PC-9 (cell line): ENCODE measurements at regions not wholly inside any gene's neighbourhood (a gene's known extent, or its start where the extent isn't known, plus 50 kb on each side); places are given as distances from the start of the nearest gene placed in this dataset.

ENCODE experiments used
- BruUV-seq: library from RNA; stranded (reverse); fragments of 400-500 nt; replicated peaks from 2 replicates; lab custom pipeline; 2021; lab: Mats Ljungman, UMichigan
- CTCF ChIA-PET: fragments of 300-600 bp; sonication (Branson Sonifier 250); formaldehyde crosslinking; loops from one replicate; lab custom pipeline; 2022; ENCODE audit warnings: antibody characterized with exemption; lab: Charles Lee
- POLR2A ChIA-PET: fragments of 300-600 bp; sonication (Branson Sonifier 250); formaldehyde crosslinking; loops from one replicate; lab custom pipeline; 2022; ENCODE audit warnings: antibody characterized with exemption; ENCODE audit not compliant: unreplicated experiment; lab: Charles Lee
- DNase-seq, 2 experiments: peaks; one replicate each; pipeline versions ENCODE4 v3.0.0 to v3.0.0-alpha.2; 2015 to 2022; ENCODE audit warnings: mixed read lengths in 1 of 2
- H2AFZ ChIP-seq: fragments of 200-600 bp; sonication (generic); 2 replicates; pipeline ENCODE4 v1.8.1; 2017; ENCODE audit warnings: antibody characterized with exemption
- H3F3A ChIP-seq: fragments of 200-600 bp; sonication (generic); 2 replicates; pipeline ENCODE4 v1.8.1; 2017; ENCODE audit warnings: antibody characterized with exemption, mild to moderate bottlenecking, low read depth; ENCODE audit not compliant: insufficient read depth
- H3K27ac ChIP-seq: fragments of 200-600 bp; sonication (generic); 2 replicates; pipeline ENCODE4 v1.6.1; 2016; ENCODE audit warnings: mixed run types
- H3K27me3 ChIP-seq: fragments of 200-600 bp; sonication (generic); 2 replicates; pipeline ENCODE4 v1.6.1; 2016; ENCODE audit warnings: low read depth, mixed run types; ENCODE audit not compliant: insufficient read depth
- H3K36me3 ChIP-seq: fragments of 200-600 bp; sonication (generic); 2 replicates; pipeline ENCODE4 v1.6.1; 2016; ENCODE audit warnings: low read depth, mixed run types
- H3K4me1 ChIP-seq: fragments of 200-600 bp; sonication (generic); replicated peaks from 2 replicates; pipeline ENCODE4 v1.6.1; 2016; ENCODE audit warnings: mixed run types; ENCODE audit not compliant: insufficient read depth
- H3K4me2 ChIP-seq: fragments of 200-600 bp; sonication (generic); 2 replicates; pipeline ENCODE4 v1.6.1; 2017; ENCODE audit warnings: mixed run types
- H3K4me3 ChIP-seq: fragments of 200-600 bp; sonication (generic); 2 replicates; pipeline ENCODE4 v1.6.1; 2016; ENCODE audit warnings: mixed run types
- H3K79me2 ChIP-seq: fragments of 200-600 bp; sonication (generic); 2 replicates; pipeline ENCODE4 v1.6.1; 2017; ENCODE audit warnings: low read depth, mixed run types
- H3K9me2 ChIP-seq: fragments of 200-600 bp; sonication (generic); 2 replicates; pipeline ENCODE4 v1.8.1; 2017; ENCODE audit warnings: mild to moderate bottlenecking; ENCODE audit not compliant: insufficient read depth
- H3K9me3 ChIP-seq: fragments of 200-600 bp; sonication (generic); 2 replicates; pipeline ENCODE4 v1.8.1; 2016; ENCODE audit warnings: low read depth; ENCODE audit not compliant: insufficient read depth
- H4K20me1 ChIP-seq: fragments of 200-600 bp; sonication (generic); 2 replicates; pipeline ENCODE4 v1.8.1; 2017; ENCODE audit not compliant: insufficient read depth
- CTCF ChIP-seq: fragments of 200-600 bp; sonication (generic); conservative IDR thresholded peaks from 2 replicates; pipeline ENCODE4 v1.6.1; 2017; ENCODE audit warnings: mixed run types, antibody characterized with exemption, mild to moderate bottlenecking, moderate library complexity
- EZH2 ChIP-seq: fragments of 200-600 bp; sonication (generic); IDR thresholded peaks from 2 replicates; pipeline ENCODE4 v1.8.0; 2017; ENCODE audit warnings: antibody characterized with exemption, low read depth
- intact Hi-C: fragments of 100-400 bp; cut with micrococcal nuclease; formaldehyde crosslinking; loops from one replicate; pipeline ENCODE4 v1.10.0; 2022; ENCODE audit not compliant: unreplicated experiment

- no peak overlapping the region for H3K27ac ChIP-seq
- H2AFZ ChIP-seq: no peak overlapping the region
- peaks cover 21% of the 10 kb centered on the region for H3K4me1 ChIP-seq
- CTCF ChIA-PET: no interaction called here
- peaks cover 15% of the 10 kb centered on the region for H3F3A ChIP-seq
- H3K9me3 ChIP-seq: no peaks in the 10 kb centered on the region
- no peak overlapping the region for H3K4me3 ChIP-seq
- POLR2A ChIA-PET: no interaction called here
- no peak for DNase-seq
- no peak overlapping the region for H3K4me2 ChIP-seq
- no peaks in the 10 kb centered on the region for H3K79me2 ChIP-seq
- H3K36me3 ChIP-seq: no peaks in the 10 kb centered on the region
- BruUV-seq: no TSS peak
- no peaks in the 10 kb centered on the region for H3K9me2 ChIP-seq
- TF ChIP-seq EZH2: no peak
- no peak for TF ChIP-seq CTCF
- intact Hi-C loops: no loop called here
- no peaks in the 10 kb centered on the region for H3K27me3 ChIP-seq
- H4K20me1 ChIP-seq: no peaks in the 10 kb centered on the region
Measured at GRCh38 chr18:49651033-49651432, 89.2 kb downstream of the LIPG start.

GRCh38 chr18:49650426-49650891, 88.6 kb downstream of the LIPG start:
- Histone ChIP-seq H3K36me3 (no peaks in the 10 kb centered on the region), H3K4me2 (no peak overlapping the region), H3K27me3 (no peaks in the 10 kb centered on the region), H3K9me2 (no peaks in the 10 kb centered on the region), H3K4me1 (peaks cover 15% of the 10 kb centered on the region), H3F3A (peaks cover 9% of the 10 kb centered on the region), H3K9me3 (no peaks in the 10 kb centered on the region), H3K4me3 (no peak overlapping the region), H2AFZ (no peak overlapping the region), H3K27ac (no peak overlapping the region), H4K20me1 (no peaks in the 10 kb centered on the region), H3K79me2 (no peaks in the 10 kb centered on the region)
- POLR2A ChIA-PET: no interaction called here
- no TSS peak for BruUV-seq
- intact Hi-C loops: no loop called here
- CTCF ChIA-PET: no interaction called here
- TF ChIP-seq EZH2 (no peak), CTCF (no peak)
- peak in 1 of 2 experiments; percentile 64 for DNase-seq

- CTCF ChIA-PET: interaction anchor here (0.6 to 0.7 kb wide), 4 partner anchors 11 to 138 kb away, joined by 3 to 6 read pairs (median 4); no protein-coding TSS in a partner anchor
- no peaks in the 10 kb centered on the region for H3F3A ChIP-seq
- TF ChIP-seq EZH2: no peak
- peak; percentile 31; the same call in 1 of the 2 replicates for TF ChIP-seq CTCF
- H3K27me3 ChIP-seq: no peaks in the 10 kb centered on the region
- H3K9me2 ChIP-seq: no peaks in the 10 kb centered on the region
- H2AFZ ChIP-seq: no peak overlapping the region
- DNase-seq: no peak
- H3K79me2 ChIP-seq: no peaks in the 10 kb centered on the region
- BruUV-seq: no TSS peak
- no peak overlapping the region for H3K27ac ChIP-seq
- no peaks in the 10 kb centered on the region for H4K20me1 ChIP-seq
- intact Hi-C loops: no loop called here
- no peaks in the 10 kb centered on the region for H3K36me3 ChIP-seq
- no peaks in the 10 kb centered on the region for H3K9me3 ChIP-seq
- POLR2A ChIA-PET: no interaction called here
- peaks cover 7% of the 10 kb centered on the region for H3K4me1 ChIP-seq
- no peak overlapping the region for H3K4me3 ChIP-seq
- H3K4me2 ChIP-seq: no peak overlapping the region
Measured at GRCh38 chr18:49648811-49649210, 87.0 kb downstream of the LIPG start.
